ENCODE measurements at regions not wholly inside any gene's neighbourhood (a gene's known extent, or its start where the extent isn't known, plus 50 kb on each side); places are given as distances from the start of the nearest gene placed in this dataset.

DNA sequence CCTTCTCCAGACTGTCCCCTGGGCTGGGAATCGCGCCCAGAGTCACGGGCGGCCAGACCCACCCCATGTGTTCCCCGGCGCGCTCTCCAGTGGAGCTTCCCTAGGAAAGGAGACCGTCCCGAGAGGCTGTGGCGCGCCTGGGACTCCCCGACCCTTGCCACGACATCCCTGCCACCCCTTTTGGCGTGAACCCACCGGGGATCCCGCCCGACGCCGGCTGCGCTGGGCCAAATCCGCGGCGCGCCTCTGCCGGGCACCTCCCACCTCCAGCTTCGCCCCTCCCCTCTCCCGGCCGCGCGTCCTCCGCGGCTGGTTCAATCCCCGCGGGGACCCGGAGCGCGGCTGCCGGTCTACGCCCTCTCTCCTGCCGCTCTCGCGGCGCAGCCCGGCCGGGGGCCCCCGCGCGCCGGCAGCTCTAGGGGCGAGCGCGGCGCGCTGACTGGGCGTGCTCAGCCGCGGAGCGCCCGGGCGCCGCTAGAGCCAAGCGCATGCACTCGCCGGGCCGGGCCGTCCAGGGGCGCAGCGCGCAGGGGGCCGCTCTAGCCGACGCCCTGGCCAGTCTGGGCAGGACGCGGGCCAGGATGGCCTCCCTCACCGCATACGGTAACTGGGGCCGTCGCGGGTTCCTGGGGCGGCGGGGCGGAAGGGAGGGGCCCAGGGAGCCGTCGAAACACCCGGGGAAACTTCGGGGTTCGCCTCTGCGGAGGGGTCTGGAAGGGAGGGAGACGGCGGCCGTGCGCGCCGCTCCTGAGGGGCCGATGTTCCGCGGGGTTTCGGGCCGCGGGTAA lies 77.4 kb upstream of the ANO4 start:
- POLR2A ChIA-PET: no interaction called here

DNA sequence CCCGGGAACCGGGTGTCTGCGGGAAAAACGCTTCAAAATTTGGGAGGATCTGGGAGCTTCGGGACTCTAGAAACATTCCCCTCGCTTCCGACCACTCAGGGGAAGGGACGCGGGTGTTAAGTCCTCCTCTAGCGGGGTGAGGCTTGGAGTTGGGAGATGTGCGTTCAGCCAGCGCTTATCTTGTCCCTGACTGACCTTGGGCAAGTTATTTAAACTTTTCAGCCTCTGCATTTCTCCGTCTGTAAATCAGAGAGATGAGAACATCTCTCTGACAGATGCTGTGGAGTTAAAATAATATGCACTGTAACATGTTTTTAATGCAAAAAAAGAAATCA lies 76.9 kb upstream of the ANO4 start:
- CTCF ChIA-PET: no interaction called here
- POLR2A ChIA-PET: no interaction called here
- 0 out of 2 replicates have a peak, but pooled peaks have one; percentile 5 for TF ChIP-seq SP2 (tag by site-specific recombination; IDR thresholded peaks at IDR 0.05)
- TF ChIP-seq, protein P1, sequence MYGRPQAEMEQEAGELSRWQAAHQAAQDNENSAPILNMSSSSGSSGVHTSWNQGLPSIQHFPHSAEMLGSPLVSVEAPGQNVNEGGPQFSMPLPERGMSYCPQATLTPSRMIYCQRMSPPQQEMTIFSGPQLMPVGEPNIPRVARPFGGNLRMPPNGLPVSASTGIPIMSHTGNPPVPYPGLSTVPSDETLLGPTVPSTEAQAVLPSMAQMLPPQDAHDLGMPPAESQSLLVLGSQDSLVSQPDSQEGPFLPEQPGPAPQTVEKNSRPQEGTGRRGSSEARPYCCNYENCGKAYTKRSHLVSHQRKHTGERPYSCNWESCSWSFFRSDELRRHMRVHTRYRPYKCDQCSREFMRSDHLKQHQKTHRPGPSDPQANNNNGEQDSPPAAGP (tag by site-specific recombination; IDR thresholded peaks at IDR 0.05): no peak
- no peak for TF ChIP-seq KLF8 (tag by site-specific recombination; IDR thresholded peaks at IDR 0.05)
- no peak for TF ChIP-seq ZFHX2 (tag by site-specific recombination; conservative IDR thresholded peaks at IDR 0.05)
- TF ChIP-seq PRDM4 (tag by site-specific recombination; IDR thresholded peaks at IDR 0.05): peak; percentile 47; the same call in 1 of the 2 replicates
- no peak for TF ChIP-seq ZNF777 (tag by site-specific recombination; IDR thresholded peaks at IDR 0.05; ENCODE audit: borderline replicate concordance)
- no peak for TF ChIP-seq WT1 (tag by site-specific recombination; IDR thresholded peaks at IDR 0.05)
- TF ChIP-seq ZBTB20 (tag by site-specific recombination; IDR thresholded peaks at IDR 0.05): 0 out of 2 replicates have a peak, but pooled peaks have one; percentile 14
- no peak for TF ChIP-seq ZNF202 (tag by site-specific recombination; IDR thresholded peaks at IDR 0.05; ENCODE audit: borderline replicate concordance)
- Histone ChIP-seq H3K36me3 (ENCODE audit: control insufficient read depth in 2 of 2, insufficient read depth in 1 of 2, low read length in 2 of 2) (no peaks in the 10 kb centered on the region), H3K27ac (ENCODE audit: extremely low read depth, low read depth, low read length) (no peak overlapping the region), H3K4me3 (ENCODE audit: low read depth, low read length) (peak overlapping the region; percentile 42), H3K9me3 (ENCODE audit: control insufficient read depth, insufficient read depth, low read depth, low read length) (no peaks in the 10 kb centered on the region), H3K4me1 (ENCODE audit: control insufficient read depth, insufficient read depth, low read length) (no peaks in the 10 kb centered on the region)

More for the DNA sequence above, 77.4 kb upstream of the ANO4 start:
- Histone ChIP-seq H3K4me3 (ENCODE audit: low read depth, low read length) (peak overlapping the region; percentile 42), H3K27ac (ENCODE audit: extremely low read depth, low read depth, low read length) (no peak overlapping the region), H3K36me3 (ENCODE audit: control insufficient read depth in 2 of 2, insufficient read depth in 1 of 2, low read length in 2 of 2) (no peaks in the 10 kb centered on the region), H3K9me3 (ENCODE audit: control insufficient read depth, insufficient read depth, low read depth, low read length) (no peaks in the 10 kb centered on the region), H3K4me1 (ENCODE audit: control insufficient read depth, insufficient read depth, low read length) (no peaks in the 10 kb centered on the region)
- CTCF ChIA-PET: interaction anchor here (0.6 kb wide), 1 partner anchor 13 kb away, joined by 4 read pairs; no protein-coding TSS in a partner anchor
- peak; percentile 48 for TF ChIP-seq GLIS2 (tag by site-specific recombination; IDR thresholded peaks at IDR 0.05)
- 0 out of 2 replicates have a peak, but pooled peaks have one; percentile 53 for TF ChIP-seq ZNF777 (tag by site-specific recombination; IDR thresholded peaks at IDR 0.05; ENCODE audit: borderline replicate concordance)
- TF ChIP-seq SP2 (tag by site-specific recombination; IDR thresholded peaks at IDR 0.05): peak; percentile 58
- peak; percentile 26; the same call in 1 of the 2 replicates for TF ChIP-seq ZIC2 (tag by site-specific recombination; IDR thresholded peaks at IDR 0.05)
- 0 out of 2 replicates have a peak, but pooled peaks have one; percentile 15 for TF ChIP-seq ZNF202 (tag by site-specific recombination; IDR thresholded peaks at IDR 0.05; ENCODE audit: borderline replicate concordance)
- TF ChIP-seq, protein P2, sequence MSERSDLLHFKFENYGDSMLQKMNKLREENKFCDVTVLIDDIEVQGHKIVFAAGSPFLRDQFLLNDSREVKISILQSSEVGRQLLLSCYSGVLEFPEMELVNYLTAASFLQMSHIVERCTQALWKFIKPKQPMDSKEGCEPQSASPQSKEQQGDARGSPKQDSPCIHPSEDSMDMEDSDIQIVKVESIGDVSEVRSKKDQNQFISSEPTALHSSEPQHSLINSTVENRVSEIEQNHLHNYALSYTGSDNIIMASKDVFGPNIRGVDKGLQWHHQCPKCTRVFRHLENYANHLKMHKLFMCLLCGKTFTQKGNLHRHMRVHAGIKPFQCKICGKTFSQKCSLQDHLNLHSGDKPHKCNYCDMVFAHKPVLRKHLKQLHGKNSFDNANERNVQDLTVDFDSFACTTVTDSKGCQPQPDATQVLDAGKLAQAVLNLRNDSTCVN (tag by site-specific recombination; optimal IDR thresholded peaks at IDR 0.05): peak; percentile 72
- TF ChIP-seq ZNF791 (tag by site-specific recombination; IDR thresholded peaks at IDR 0.05): no peak
- TF ChIP-seq ZSCAN30 (tag by site-specific recombination; IDR thresholded peaks at IDR 0.05): 0 out of 2 replicates have a peak, but pooled peaks have one; percentile 12
- TF ChIP-seq ZNF292 (tag by site-specific recombination; IDR thresholded peaks at IDR 0.05; ENCODE audit: borderline replicate concordance, low read depth): no peak
- no peak for TF ChIP-seq ZFHX2 (tag by site-specific recombination; conservative IDR thresholded peaks at IDR 0.05)
- TF ChIP-seq ZBTB20 (tag by site-specific recombination; IDR thresholded peaks at IDR 0.05): peak; percentile 73; the same call in 1 of the 2 replicates
- TF ChIP-seq ZBTB10 (tag by site-specific recombination; IDR thresholded peaks at IDR 0.05): peak; percentile 26; the same call in 1 of the 2 replicates
